Head of caudate nucleus (tissue), 42 donors: ENCODE measurements at regions not wholly inside any gene's neighbourhood (a gene's known extent, or its start where the extent isn't known, plus 50 kb on each side); places are given as distances from the start of the nearest gene placed in this dataset.

Experiments used
- DNase-seq, 42 donors: peaks; one replicate each; pipeline versions ENCODE4 v3.0.0 to v3.0.0-alpha.2; 2020 to 2021; ENCODE audit warnings: mixed read lengths in 7 of 42
- intact Hi-C: fragments of 100-400 bp; cut with DNase I; formaldehyde crosslinking; loops from one replicate; pipeline ENCODE4 v1.15.0; 2022

- intact Hi-C loops, result no loop called here
- no peak for DNase-seq
Measured at GRCh38 chr14:26761532-26761931, 163.7 kb upstream of the NOVA1 start.

DNA sequence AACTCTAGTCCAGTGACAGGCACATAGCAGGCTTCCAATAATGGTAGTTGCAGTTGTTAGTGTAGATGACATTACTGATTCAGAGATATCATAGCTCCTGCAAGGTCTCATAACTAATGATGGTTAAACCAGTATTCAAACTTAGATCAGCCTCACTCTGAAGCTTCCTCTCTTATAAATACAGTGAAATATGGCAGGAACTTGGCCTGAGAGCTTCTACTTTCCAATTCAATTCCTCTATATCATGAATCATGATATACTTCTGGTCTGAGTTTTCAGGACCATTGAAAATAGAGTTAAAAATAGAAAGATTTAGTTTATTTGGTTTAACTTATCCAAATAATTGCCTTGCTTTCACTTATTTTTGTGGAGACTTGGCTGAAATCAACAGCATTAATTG, 167.5 kb upstream of the NOVA1 start:
- no peak for DNase-seq
- intact Hi-C loops, result no loop called here

GRCh38 chr14:26765768-26766520, 168.1 kb upstream of the NOVA1 start:
- intact Hi-C loops, result no loop called here
- peak in 4 of 42 donors; percentile 10 to 58 (median 12) for DNase-seq

DNA sequence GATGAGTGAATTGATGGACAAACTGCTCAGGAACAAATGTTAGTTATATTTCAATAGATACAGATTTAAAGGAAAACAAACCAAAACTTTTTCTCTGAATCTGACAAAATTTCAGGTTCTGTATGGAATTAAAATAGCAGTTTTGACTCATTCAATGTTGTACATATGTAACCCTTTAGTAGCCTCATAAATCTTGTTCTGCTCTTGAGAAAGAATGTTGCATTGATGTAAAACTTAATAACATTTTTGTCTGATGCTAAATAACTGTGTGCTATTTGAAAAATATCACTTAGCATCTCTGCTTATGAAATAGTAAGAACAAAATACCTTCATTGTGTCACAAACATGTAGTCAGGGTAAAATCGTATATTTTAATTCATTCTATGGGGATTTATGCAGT, 168.9 kb upstream of the NOVA1 start:
- no peak for DNase-seq
- intact Hi-C loops, result no loop called here

DNA sequence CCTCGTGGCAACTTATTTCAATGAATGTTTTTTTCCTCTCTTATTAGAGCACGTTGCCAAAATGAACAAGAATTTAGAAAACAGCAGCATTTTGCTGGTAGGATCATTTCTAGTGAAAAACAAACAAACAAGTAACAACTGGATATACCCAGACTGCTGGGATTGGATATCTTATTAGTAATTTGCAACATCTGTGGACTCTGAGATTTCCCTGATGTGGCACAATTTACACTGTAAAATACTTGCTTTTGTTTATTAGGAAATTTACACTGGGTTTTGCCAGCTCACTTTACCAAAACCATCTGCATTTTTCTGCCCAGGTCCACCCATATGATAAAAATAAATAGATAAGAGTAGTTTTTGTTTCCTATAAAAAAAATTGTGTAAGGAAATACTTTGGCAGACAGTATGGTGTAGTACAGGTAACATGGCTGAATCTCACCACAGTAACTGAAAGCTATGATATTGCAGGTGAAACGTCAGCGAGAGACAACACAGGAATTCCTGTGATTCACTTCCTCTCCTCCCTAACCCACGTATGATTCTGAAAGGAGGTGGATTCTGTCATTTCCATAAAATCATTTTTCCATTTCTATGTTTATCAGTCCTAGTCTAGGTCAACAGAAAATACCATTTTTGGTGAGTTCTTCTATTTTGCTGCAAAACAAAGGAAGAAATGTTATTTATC, 176.2 kb upstream of the NOVA1 start:
- no peak for DNase-seq
- intact Hi-C loops, result no loop called here

DNA sequence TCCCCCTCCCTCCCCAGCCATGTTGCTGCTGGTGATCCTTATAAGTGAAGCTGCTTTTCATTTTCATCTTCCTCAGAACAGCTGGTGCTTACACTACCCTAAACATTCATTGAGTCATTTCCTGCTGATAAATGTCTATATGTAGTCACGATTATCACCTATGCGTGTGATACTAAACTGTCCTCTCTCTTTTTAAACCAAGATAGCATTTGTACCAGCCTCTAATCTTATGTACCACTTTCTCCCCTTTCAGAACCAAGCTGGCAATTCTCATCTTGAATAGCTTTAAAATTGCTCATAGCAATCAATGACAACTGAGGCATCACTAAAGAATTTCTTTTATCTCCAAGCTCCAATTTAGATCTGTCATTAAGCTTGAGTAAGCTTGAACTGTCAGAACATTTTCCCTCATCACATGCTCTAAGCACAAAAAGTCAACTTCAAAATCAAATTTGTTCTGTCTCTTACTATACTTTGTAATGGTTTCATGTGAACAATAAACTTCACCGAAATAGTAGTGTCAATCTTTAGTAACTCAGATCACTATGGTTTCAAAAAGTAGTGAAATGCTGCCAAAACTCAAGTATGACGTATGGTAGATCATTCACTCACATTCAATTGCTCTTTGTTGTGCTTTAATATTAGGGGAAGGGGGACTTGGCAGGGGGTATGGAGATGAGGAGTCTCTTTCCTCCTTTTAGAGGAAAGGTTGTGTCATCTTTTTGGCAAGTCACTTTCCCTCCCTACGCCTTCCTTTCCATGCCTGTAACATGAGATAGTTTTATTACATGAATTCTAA, 178.1 kb upstream of the NOVA1 start:
- DNase-seq, result no peak
- intact Hi-C loops, result no loop called here

- no peak for DNase-seq
- intact Hi-C loops, result no loop called here
Measured at GRCh38 chr14:26791117-26791806, 193.4 kb upstream of the NOVA1 start.

- no peak for DNase-seq
- intact Hi-C loops, result no loop called here
Measured at GRCh38 chr14:26794731-26795130, 196.9 kb upstream of the NOVA1 start.

DNA sequence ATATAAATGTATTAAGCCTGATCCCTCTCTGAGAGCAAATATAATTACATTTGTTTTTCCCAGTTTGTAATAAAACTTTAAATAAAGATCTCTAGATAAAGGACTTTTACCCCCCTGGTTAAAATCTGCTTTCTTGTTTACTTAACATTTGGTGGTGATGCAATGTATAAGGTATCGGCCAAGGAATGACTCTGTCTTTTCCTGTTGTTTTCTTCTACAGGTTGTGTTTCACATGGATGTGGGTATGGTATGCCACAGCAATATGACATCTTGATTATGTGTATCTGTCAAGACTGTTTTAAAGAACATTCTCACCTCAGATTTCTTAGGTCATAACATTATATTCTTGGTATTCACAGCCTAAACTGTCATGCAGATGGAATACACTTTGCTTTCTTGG, 210.6 kb upstream of the NOVA1 start:
- DNase-seq, result no peak

GRCh38 chr14:26810631-26811030, 212.8 kb upstream of the NOVA1 start:
- no peak for DNase-seq
- intact Hi-C loops, result no loop called here

More for the DNA sequence above, 210.6 kb upstream of the NOVA1 start:
- intact Hi-C loops, result no loop called here

DNA sequence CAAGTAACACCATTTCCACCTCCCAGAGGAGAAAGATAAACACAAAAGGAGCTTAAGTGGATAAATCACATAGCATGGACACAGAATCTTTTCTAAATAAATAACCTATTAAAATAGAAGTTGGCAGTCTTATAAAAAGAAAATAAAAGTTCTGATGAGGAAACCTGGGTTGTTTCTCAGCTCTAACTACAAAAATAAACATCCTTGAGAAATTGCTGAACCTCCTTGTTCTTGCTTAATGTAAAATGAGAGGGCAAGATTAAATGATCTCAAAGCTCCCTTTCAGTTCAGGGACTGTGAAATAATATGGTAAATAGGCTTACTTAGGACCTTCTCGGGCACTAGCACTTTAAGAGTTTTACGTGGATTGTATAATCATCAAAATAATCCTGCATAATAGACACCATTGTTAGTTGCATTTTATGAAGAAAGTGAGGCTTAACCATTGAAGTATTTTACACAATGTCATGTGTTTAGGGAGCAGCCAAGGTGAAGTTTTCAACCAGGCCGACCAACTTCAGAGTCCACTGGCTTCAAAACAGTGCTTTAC, 214.0 kb upstream of the NOVA1 start:
- intact Hi-C loops, result no loop called here
- DNase-seq, result no peak

- intact Hi-C loops, result no loop called here
Measured at GRCh38 chr14:26820138-26820537, 222.3 kb upstream of the NOVA1 start.

DNA sequence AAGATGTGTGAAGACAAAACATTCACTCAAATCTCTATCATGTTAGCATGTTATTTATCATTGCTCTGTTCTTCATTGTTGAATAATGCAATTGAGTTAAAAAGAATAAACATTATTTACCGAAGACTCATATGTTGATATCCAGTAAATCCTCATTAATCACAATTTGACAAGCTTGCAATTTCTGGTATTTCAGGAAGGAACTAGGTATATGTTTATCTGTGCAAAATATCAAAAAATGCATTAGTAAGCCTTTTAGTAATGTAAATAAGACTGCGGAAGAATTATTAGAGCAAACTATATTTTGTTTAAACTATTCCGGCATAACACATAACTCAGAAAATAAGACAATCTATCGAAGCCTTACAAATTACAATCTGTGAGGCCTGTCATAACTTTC, 222.7 kb upstream of the NOVA1 start:
- intact Hi-C loops, result no loop called here
- no peak for DNase-seq

More at GRCh38 chr14:26820138-26820537, 222.3 kb upstream of the NOVA1 start:
- DNase-seq, result no peak

- no peak for DNase-seq
- intact Hi-C loops, result no loop called here
Measured at GRCh38 chr14:26828741-26829140, 230.9 kb upstream of the NOVA1 start.

DNA sequence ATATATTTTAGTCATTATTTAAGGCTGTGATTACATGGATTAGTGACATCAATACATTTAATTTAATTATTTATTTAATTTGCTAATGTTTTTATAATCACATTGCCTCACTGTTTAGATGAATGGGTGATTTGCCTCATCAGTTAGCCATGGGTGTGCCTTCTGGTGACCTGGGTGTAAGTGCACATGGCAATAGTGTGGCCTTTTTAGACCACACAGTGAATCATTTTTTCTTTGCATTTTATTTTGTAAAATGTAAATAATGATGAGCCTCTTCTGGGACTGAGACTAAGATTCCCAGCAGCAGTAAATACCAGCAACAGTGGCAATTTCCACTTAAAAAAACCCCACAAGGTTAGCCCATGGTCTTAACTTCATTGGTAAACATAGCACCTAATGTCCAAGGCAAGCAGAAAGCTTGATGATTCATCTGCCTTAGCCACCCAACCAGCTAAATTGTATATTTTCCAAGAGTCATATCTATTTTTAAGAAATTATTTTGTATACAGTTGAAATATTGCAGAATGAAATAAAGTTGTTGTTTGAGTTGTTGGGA, 235.9 kb upstream of the NOVA1 start:
- DNase-seq, result no peak
- intact Hi-C loops, result no loop called here

- DNase-seq, result no peak
- intact Hi-C loops, result no loop called here
Measured at GRCh38 chr14:26835979-26836570, 238.2 kb upstream of the NOVA1 start.

- DNase-seq, result no peak
- intact Hi-C loops, result no loop called here
Measured at GRCh38 chr14:26839481-26839880, 241.6 kb upstream of the NOVA1 start.

GRCh38 chr14:26841326-26841725, 243.5 kb upstream of the NOVA1 start:
- no peak for DNase-seq
- intact Hi-C loops, result no loop called here
